GM21360 (cell line): ENCODE measurements at regions not wholly inside any gene's neighbourhood (a gene's known extent, or its start where the extent isn't known, plus 50 kb on each side); places are given as distances from the start of the nearest gene placed in this dataset.

Experiments used
- ATAC-seq: cut with Tn5 transposase; IDR thresholded peaks from one replicate; pipeline ENCODE4 v1.9.1; 2021; ENCODE audit warnings: mild to moderate bottlenecking, moderate library complexity; ENCODE audit not compliant: unreplicated experiment

DNA sequence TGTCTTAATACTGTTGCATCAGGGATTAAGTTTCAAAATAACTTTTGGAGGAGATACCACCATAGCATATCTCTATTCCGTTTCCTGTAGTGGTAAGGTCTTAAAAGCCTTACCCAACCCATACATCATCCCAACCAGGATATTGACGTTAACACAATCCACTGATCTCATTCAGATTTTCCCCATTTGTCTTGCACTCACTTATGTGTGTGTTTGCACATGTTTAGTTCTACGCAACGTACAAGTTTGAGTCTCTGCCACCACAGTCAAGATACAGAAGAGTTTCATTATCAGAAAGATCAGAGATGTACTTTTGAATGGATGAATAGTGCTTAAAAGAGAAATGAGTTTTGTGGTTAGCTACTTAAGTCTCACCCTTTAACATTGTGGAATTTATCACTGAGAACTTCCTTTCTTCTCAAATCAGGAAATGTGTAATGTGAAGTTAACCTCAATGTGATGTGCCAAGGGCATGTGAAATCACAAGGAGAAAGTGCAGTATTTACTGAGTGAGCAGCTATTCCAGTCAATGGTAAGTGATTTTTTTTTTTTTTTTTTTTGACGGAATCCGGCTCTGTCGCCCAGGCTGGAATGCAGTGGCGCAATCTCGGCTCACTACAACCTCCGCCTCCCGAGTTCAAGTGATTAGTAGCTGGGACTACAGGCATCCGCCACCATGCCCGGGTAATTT lies 69.2 kb upstream of the EPHA4 start:
- ATAC-seq = no peak

GRCh38 chr2:221640686-221641085 lies 68.6 kb upstream of the EPHA4 start:
- ATAC-seq = no peak

- ATAC-seq = no peak
These were observed 65.7 kb upstream of the EPHA4 start for GRCh38 chr2:221637851-221638250.

DNA sequence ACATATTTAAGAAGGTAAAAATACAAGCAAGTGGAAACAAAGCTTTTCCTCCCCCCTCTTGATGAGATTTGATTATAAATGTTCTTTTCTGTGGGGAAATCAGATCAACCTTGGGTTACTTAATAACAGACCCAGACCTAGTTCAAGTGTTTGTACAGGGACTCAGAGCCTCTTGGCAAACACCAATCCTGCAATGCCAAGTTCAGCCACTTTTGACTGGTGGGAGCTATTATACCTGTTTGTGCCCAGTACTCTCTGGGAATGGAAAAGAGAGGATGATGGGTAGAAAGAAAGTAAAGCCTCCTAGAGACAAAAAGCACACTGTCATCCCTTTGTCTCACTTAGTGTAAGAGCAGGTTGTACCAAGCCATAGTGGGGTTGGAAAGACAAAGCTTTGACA lies 63.8 kb upstream of the EPHA4 start:
- no peak for ATAC-seq

- ATAC-seq = no peak
These were observed 57.4 kb upstream of the EPHA4 start for GRCh38 chr2:221629468-221629867.

GRCh38 chr2:221624475-221624874 lies 52.4 kb upstream of the EPHA4 start:
- no peak for ATAC-seq
